GM06990 (cell line): ENCODE measurements at regions not wholly inside any gene's neighbourhood (a gene's known extent, or its start where the extent isn't known, plus 50 kb on each side); places are given as distances from the start of the nearest gene placed in this dataset.

Experiments
- DNase-seq: peaks from one replicate; pipeline ENCODE4 v3.0.0-alpha.2; 2011; ENCODE audit not compliant: insufficient read length; ENCODE audit errors: extremely low read depth
- H3K27me3 ChIP-seq: replicated peaks from 2 replicates; pipeline ENCODE4 v1.6.0; 2011; ENCODE audit warnings: low read length; ENCODE audit not compliant: control insufficient read depth, insufficient read depth
- H3K36me3 ChIP-seq: 2 replicates; pipeline ENCODE4 v1.5.1; 2011; ENCODE audit warnings: low read length; ENCODE audit not compliant: control insufficient read depth, insufficient read depth
- H3K4me3 ChIP-seq: replicated peaks from 2 replicates; pipeline ENCODE4 v1.5.1; 2011; ENCODE audit warnings: low read depth, mild to moderate bottlenecking, control low read depth, low read length
- TF ChIP-seq, protein P1 (sequence below): IDR thresholded peaks from 2 replicates; pipeline ENCODE4 v1.5.1; 2011; ENCODE audit warnings: low read length, control low read depth, mild to moderate bottlenecking, inconsistent platforms; ENCODE audit not compliant: insufficient read depth, poor library complexity, severe bottlenecking

DNA sequence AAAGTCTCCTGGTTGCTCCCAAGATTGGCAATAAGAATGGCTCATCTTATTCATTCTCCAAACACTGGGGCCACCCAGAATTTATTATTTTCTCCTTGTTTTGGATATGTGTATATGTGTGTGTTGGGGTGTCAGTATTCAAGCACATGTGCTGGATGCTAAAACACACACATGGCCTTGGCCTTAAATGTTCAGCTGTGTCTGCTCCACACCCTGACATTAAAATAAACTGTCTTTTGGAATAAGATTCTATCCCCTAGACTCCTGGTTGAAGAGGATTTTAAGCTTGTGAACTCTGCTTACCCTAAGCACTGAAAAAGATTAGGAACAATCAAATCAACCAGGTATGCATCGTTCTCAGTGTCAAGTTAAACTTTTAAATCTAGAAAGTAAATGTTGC, 382.9 kb upstream of the MCTP2 start:
- H3K36me3 ChIP-seq: no peaks in the 10 kb centered on the region
- TF ChIP-seq, protein P1, sequence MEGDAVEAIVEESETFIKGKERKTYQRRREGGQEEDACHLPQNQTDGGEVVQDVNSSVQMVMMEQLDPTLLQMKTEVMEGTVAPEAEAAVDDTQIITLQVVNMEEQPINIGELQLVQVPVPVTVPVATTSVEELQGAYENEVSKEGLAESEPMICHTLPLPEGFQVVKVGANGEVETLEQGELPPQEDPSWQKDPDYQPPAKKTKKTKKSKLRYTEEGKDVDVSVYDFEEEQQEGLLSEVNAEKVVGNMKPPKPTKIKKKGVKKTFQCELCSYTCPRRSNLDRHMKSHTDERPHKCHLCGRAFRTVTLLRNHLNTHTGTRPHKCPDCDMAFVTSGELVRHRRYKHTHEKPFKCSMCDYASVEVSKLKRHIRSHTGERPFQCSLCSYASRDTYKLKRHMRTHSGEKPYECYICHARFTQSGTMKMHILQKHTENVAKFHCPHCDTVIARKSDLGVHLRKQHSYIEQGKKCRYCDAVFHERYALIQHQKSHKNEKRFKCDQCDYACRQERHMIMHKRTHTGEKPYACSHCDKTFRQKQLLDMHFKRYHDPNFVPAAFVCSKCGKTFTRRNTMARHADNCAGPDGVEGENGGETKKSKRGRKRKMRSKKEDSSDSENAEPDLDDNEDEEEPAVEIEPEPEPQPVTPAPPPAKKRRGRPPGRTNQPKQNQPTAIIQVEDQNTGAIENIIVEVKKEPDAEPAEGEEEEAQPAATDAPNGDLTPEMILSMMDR: no peak
- no peaks in the 10 kb centered on the region for H3K27me3 ChIP-seq
- no peak for DNase-seq
- no peak overlapping the region for H3K4me3 ChIP-seq

DNA sequence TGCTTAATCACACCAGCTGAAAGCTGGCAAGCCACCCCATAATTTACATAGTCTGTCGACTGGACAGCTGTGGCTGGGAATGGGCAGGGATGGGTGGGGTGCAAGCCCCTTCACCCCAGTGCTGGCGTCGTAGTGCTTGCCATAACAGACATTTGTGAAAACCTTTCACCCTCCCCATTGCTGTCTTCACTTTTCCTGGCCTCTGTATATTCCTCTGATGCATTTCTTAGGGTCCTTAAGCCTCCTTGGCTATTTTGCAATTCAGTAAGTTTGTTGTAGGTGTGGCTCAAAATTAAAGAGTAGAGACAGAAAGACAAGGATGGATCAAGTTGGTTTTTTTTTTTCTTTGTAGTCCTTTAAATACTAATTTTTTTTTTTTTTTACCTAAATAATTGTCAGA, 383.3 kb upstream of the MCTP2 start:
- DNase-seq: no peak
- H3K36me3 ChIP-seq: no peaks in the 10 kb centered on the region
- TF ChIP-seq, protein P1: no peak
- no peaks in the 10 kb centered on the region for H3K27me3 ChIP-seq
- H3K4me3 ChIP-seq: no peak overlapping the region

DNA sequence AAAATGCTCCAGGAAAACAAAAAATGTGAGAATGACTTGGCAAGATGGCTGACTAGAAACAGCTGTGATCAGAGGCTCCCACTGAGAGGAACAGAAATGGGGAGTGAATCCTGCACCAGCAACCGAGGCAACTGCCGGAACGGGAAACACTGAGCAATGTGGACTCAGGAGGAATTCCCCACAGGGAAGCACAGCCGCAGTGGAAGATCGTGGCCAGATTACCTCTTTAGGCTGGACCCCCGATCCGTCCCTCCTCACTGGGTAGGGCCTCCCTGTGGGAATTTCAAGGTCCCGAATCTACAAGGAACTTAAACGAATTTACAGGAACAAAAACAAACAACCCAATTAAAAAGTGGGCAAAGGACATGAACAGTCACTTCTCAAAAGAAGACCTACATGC, 385.2 kb upstream of the MCTP2 start:
- TF ChIP-seq, protein P1: no peak

DNA sequence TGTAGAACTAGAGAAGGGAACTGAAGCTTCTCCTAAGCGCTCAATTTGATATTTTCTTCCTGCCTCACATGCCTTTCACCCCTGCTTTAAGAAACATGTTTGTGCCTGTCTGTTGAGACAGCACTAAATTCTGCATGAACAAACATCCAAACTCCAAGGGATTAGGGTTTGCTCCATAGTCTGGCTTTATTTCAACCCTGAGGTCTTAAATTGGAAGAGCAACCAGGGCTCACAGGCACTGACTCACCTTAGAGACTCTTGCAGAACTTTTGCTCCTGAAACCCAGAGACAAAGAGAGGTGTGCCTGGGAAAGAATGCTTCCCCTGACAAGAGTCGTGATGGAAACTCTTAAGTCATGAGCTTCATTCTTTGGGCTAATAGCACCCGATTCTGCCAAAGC, 393.9 kb upstream of the MCTP2 start:
- H3K4me3 ChIP-seq: no peak overlapping the region
- H3K27me3 ChIP-seq: no peaks in the 10 kb centered on the region
- H3K36me3 ChIP-seq: no peaks in the 10 kb centered on the region
- no peak for DNase-seq
- TF ChIP-seq, protein P1: no peak

More for the DNA sequence above, 385.2 kb upstream of the MCTP2 start:
- H3K27me3 ChIP-seq: no peaks in the 10 kb centered on the region
- no peak for DNase-seq
- no peaks in the 10 kb centered on the region for H3K36me3 ChIP-seq
- no peak overlapping the region for H3K4me3 ChIP-seq

DNA sequence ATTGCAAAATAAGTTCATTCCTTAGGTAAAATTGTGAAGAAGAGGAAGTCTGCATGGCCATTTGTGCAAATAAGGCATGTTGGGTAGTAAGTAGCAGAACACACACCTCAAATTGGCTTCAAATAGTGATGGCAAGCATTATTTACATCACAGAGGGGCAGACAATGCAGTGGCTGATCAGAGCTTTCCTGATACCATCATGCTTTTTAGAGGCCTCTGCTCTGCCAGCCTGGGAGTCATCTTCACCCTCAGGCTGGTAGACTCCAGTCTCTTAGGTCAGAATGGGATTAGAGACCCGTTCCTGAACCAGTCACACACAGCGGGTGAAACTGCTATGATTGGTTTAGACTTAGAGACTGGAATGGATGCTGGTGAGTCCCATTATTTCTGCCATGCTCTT, 396.0 kb upstream of the MCTP2 start:
- no peak overlapping the region for H3K4me3 ChIP-seq
- TF ChIP-seq, protein P1: no peak
- no peaks in the 10 kb centered on the region for H3K27me3 ChIP-seq
- no peaks in the 10 kb centered on the region for H3K36me3 ChIP-seq
- DNase-seq: no peak

DNA sequence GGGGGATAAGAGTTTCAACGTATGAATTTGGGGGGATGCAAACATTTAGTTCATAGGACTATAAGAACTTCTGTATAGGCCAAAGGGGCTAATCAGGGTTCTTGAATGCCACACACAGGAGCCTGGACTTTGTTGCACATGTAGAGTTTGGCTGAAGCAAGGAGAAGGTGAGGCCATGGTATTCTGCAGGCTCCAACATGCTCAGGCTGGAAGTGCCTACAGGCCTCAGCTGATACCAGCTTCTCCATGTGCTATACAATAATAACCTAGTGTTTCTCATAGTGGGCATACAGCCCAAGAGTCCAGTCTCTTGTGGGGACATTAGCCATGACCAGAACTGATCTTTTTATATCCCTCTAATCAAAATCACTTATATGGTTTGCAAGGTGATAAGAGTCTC, 399.7 kb upstream of the MCTP2 start:
- Histone ChIP-seq H3K4me3 (no peak overlapping the region), H3K27me3 (no peaks in the 10 kb centered on the region), H3K36me3 (no peaks in the 10 kb centered on the region)
- no peak for DNase-seq
- TF ChIP-seq, protein P1: no peak
